GM12875 (cell line): ENCODE measurements at regions not wholly inside any gene's neighbourhood (a gene's known extent, or its start where the extent isn't known, plus 50 kb on each side); places are given as distances from the start of the nearest gene placed in this dataset.

ENCODE experiments used
- H3K4me3 ChIP-seq: one replicate; pipeline ENCODE4 v1.5.1; 2011; ENCODE audit warnings: low read depth, low read length, control low read depth
- TF ChIP-seq, protein P1 (sequence below): IDR thresholded peaks from 2 replicates; pipeline ENCODE4 v1.5.1; 2011; ENCODE audit warnings: low read depth, mild to moderate bottlenecking, control low read depth, inconsistent platforms, low read length, moderate library complexity, borderline replicate concordance; ENCODE audit not compliant: insufficient read depth

DNA sequence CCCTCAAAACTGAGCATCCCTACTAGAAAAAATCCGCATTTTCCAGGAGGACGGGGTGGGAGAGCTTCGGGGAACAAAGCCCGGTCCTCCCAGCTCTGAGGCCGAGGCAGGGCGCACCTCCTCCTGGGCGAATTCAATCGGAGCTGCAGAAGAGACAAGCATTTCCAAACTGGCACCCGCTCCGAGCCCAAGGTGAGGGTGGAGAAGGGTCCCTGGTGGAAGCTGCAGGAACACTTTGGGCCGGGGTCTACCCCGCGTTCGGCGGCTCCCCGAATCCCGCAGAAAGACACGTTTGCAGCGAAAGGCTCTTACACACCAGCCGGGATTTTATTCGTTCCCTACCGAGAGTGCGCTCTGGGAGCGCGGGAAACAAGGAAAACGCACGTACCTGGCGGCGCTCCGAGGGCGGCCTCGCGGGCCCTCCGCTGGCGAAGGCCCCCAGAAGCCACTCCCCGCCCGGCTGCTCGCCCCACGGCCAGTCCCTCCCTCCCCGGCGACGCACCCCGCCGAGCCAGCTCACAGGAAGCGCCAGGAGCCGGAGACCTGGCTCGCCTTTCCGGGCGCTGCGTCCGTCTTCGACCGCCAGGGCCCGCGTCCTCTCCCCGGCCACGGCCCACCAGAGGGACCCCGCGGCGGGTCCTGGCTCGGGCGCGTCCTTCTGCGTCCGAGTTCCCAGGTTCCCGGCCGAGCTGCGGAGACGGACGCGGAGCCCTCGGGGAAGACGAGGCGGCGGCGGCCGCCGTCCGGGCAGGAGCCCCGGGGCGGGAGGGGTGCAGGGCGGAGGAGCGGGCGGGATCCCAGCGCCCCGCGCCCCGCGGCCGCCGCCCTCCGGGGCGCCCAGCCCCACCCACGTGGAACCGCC lies 49.8 kb upstream of the BAHCC1 start:
- TF ChIP-seq, protein P1, sequence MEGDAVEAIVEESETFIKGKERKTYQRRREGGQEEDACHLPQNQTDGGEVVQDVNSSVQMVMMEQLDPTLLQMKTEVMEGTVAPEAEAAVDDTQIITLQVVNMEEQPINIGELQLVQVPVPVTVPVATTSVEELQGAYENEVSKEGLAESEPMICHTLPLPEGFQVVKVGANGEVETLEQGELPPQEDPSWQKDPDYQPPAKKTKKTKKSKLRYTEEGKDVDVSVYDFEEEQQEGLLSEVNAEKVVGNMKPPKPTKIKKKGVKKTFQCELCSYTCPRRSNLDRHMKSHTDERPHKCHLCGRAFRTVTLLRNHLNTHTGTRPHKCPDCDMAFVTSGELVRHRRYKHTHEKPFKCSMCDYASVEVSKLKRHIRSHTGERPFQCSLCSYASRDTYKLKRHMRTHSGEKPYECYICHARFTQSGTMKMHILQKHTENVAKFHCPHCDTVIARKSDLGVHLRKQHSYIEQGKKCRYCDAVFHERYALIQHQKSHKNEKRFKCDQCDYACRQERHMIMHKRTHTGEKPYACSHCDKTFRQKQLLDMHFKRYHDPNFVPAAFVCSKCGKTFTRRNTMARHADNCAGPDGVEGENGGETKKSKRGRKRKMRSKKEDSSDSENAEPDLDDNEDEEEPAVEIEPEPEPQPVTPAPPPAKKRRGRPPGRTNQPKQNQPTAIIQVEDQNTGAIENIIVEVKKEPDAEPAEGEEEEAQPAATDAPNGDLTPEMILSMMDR, result no peak
- H3K4me3 ChIP-seq, result peak overlapping the region; percentile 76
